ENCODE measurements at regions not wholly inside any gene's neighbourhood (a gene's known extent, or its start where the extent isn't known, plus 50 kb on each side); places are given as distances from the start of the nearest gene placed in this dataset.

- DNase-seq: no peak
These were observed 625.4 kb downstream of the ZPLD1 start for GRCh38 chr3:103060242-103060641.

GRCh38 chr3:103067963-103068362, 633.1 kb downstream of the ZPLD1 start:
- DNase-seq: no peak

- no peak for DNase-seq
These were observed 640.5 kb downstream of the ZPLD1 start for GRCh38 chr3:103075282-103075681.

- no peak for DNase-seq
These were observed 643.1 kb downstream of the ZPLD1 start for GRCh38 chr3:103077910-103078309.

GRCh38 chr3:103082501-103082900, 647.7 kb downstream of the ZPLD1 start:
- no peak for DNase-seq

GRCh38 chr3:103083848-103084631, 649.2 kb downstream of the ZPLD1 start:
- no peak for DNase-seq

- DNase-seq: no peak
These were observed 650.6 kb downstream of the ZPLD1 start for GRCh38 chr3:103085465-103085864.

GRCh38 chr3:103089758-103090157, 654.9 kb downstream of the ZPLD1 start:
- DNase-seq: no peak

- DNase-seq: no peak
These were observed 670.4 kb downstream of the ZPLD1 start for GRCh38 chr3:103105206-103105605.

- no peak for DNase-seq
These were observed 677.5 kb downstream of the ZPLD1 start for GRCh38 chr3:103112273-103112672.

GRCh38 chr3:103126115-103126514, 691.3 kb downstream of the ZPLD1 start:
- peak in 1 of 3 donors; percentile 6 for DNase-seq

- DNase-seq: no peak
These were observed 692.3 kb downstream of the ZPLD1 start for GRCh38 chr3:103127098-103127630.

- DNase-seq: no peak
These were observed 692.9 kb downstream of the ZPLD1 start for GRCh38 chr3:103127737-103128136.

- no peak for DNase-seq
These were observed 699.4 kb downstream of the ZPLD1 start for GRCh38 chr3:103134023-103134724.

- DNase-seq: no peak
These were observed 701.8 kb downstream of the ZPLD1 start for GRCh38 chr3:103136621-103137020.

GRCh38 chr3:103137830-103138229, 703.0 kb downstream of the ZPLD1 start:
- DNase-seq: no peak

- no peak for DNase-seq
These were observed 723.4 kb downstream of the ZPLD1 start for GRCh38 chr3:103158183-103158582.

- DNase-seq: no peak
These were observed 732.1 kb downstream of the ZPLD1 start for GRCh38 chr3:103166890-103167289.

- no peak for DNase-seq
These were observed 733.0 kb downstream of the ZPLD1 start for GRCh38 chr3:103167850-103168249.

GRCh38 chr3:103169289-103169688, 734.5 kb downstream of the ZPLD1 start:
- DNase-seq: no peak

GRCh38 chr3:103170651-103171050, 735.8 kb downstream of the ZPLD1 start:
- DNase-seq: no peak

- DNase-seq: no peak
These were observed 739.1 kb downstream of the ZPLD1 start for GRCh38 chr3:103173940-103174339.

- DNase-seq: no peak
These were observed 746.3 kb downstream of the ZPLD1 start for GRCh38 chr3:103181160-103181559.

GRCh38 chr3:103184772-103185171, 750.0 kb downstream of the ZPLD1 start:
- no peak for DNase-seq

Measured in suppressor macrophage treated with lipopolysaccharide for 1 hour (primary cell).